Esophagus muscularis mucosa (tissue), 3 donors: ENCODE measurements at regions not wholly inside any gene's neighbourhood (a gene's known extent, or its start where the extent isn't known, plus 50 kb on each side); places are given as distances from the start of the nearest gene placed in this dataset.

Source experiments
- POLR2AphosphoS5 ChIP-seq, 2 donors: sonication (generic); formaldehyde crosslinking; IDR thresholded peaks; one replicate each; pipeline ENCODE4 v1.6.1; 2017; ENCODE audit warnings: antibody characterized with exemption in 2 of 2
- TF ChIP-seq, protein P1 (sequence below), 3 experiments: fragments of 200-600 bp in 2 of 3; fragments of 450-650 bp in 1 of 3; sonication (generic) in 2 of 3; IDR thresholded peaks; one replicate each; pipeline ENCODE4 v1.5.1; 2017 to 2019; ENCODE audit warnings: antibody characterized with exemption in 3 of 3, mild to moderate bottlenecking in 2 of 3, moderate library complexity in 1 of 3

DNA sequence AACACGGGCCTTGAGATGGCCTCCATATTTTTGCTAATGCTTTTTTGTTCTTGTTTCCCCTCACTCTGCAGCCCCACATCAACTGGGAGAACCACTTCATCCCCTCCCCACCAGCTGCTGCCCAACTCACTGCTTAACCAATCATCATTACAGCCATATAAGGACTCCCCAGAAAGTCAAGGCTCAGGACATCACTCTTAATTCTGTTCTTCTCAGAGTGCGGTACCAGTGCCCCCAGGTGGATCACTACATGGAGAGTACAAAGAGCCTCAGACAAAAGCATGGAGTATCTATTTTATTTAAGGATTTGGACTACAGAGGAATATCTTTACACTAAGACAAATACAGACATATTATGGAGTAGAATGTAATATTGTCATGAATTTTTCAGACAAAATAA is 340.6 kb downstream of the PAX3 start:
- TF ChIP-seq, protein P1, sequence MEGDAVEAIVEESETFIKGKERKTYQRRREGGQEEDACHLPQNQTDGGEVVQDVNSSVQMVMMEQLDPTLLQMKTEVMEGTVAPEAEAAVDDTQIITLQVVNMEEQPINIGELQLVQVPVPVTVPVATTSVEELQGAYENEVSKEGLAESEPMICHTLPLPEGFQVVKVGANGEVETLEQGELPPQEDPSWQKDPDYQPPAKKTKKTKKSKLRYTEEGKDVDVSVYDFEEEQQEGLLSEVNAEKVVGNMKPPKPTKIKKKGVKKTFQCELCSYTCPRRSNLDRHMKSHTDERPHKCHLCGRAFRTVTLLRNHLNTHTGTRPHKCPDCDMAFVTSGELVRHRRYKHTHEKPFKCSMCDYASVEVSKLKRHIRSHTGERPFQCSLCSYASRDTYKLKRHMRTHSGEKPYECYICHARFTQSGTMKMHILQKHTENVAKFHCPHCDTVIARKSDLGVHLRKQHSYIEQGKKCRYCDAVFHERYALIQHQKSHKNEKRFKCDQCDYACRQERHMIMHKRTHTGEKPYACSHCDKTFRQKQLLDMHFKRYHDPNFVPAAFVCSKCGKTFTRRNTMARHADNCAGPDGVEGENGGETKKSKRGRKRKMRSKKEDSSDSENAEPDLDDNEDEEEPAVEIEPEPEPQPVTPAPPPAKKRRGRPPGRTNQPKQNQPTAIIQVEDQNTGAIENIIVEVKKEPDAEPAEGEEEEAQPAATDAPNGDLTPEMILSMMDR (IDR thresholded peaks at IDR 0.05) = peak in 1 of 3 experiments; percentile 27
- no peak for TF ChIP-seq POLR2AphosphoS5 (IDR thresholded peaks at IDR 0.05)
